GM23338 (cell line): ENCODE measurements at regions not wholly inside any gene's neighbourhood (a gene's known extent, or its start where the extent isn't known, plus 50 kb on each side); places are given as distances from the start of the nearest gene placed in this dataset.

Source experiments
- ATAC-seq: fragments of 200-7000 bp; cut with Tn5 transposase; 3 replicates; pipeline ENCODE4 v1.9.1; 2020
- DNase-seq: peaks from one replicate; pipeline ENCODE4 v3.0.0-alpha.2; 2015; ENCODE audit warnings: low spot score
- H2AFZ ChIP-seq: fragments of 200-600 bp; sonication (generic); 2 replicates; pipeline ENCODE4 v1.8.0; 2016; ENCODE audit warnings: antibody characterized with exemption, mild to moderate bottlenecking, moderate library complexity
- H3F3A ChIP-seq: fragments of 200-600 bp; sonication (generic); replicated peaks from 2 replicates; pipeline ENCODE4 v1.8.0; 2017; ENCODE audit warnings: antibody characterized with exemption, mixed run types, low read depth
- H3K27ac ChIP-seq: fragments of 200-600 bp; sonication (generic); 2 replicates; pipeline ENCODE4 v1.6.1; 2016; ENCODE audit warnings: low read depth
- H3K27me3 ChIP-seq: fragments of 200-600 bp; sonication (generic); 2 replicates; pipeline ENCODE4 v1.8.0; 2016; ENCODE audit warnings: mild to moderate bottlenecking, mixed run types, moderate library complexity; ENCODE audit not compliant: insufficient read depth
- H3K36me3 ChIP-seq: fragments of 200-600 bp; sonication (generic); 2 replicates; pipeline ENCODE4 v1.8.0; 2016; ENCODE audit warnings: mild to moderate bottlenecking; ENCODE audit not compliant: insufficient read depth
- H3K4me1 ChIP-seq: fragments of 200-600 bp; sonication (generic); 2 replicates; pipeline ENCODE4 v1.8.0; 2016; ENCODE audit warnings: mild to moderate bottlenecking, moderate library complexity; ENCODE audit not compliant: insufficient read depth
- H3K4me2 ChIP-seq: fragments of 200-600 bp; sonication (generic); 2 replicates; pipeline ENCODE4 v1.7.1; 2017; ENCODE audit warnings: mixed run types
- H3K4me3 ChIP-seq: fragments of 200-600 bp; sonication (generic); 2 replicates; pipeline ENCODE4 v1.6.1; 2016; ENCODE audit warnings: mixed run types
- H3K79me2 ChIP-seq: fragments of 200-600 bp; sonication (generic); replicated peaks from 2 replicates; pipeline ENCODE4 v1.8.0; 2017; ENCODE audit warnings: mild to moderate bottlenecking; ENCODE audit not compliant: insufficient read depth
- H3K9me2 ChIP-seq: fragments of 200-600 bp; sonication (generic); 2 replicates; pipeline ENCODE4 v1.8.0; 2017; ENCODE audit not compliant: insufficient read depth
- H4K20me1 ChIP-seq: fragments of 200-600 bp; sonication (generic); replicated peaks from 2 replicates; pipeline ENCODE4 v1.8.0; 2017; ENCODE audit warnings: mild to moderate bottlenecking; ENCODE audit not compliant: insufficient read depth
- H3K27ac Mint-ChIP-seq: 2 replicates; pipeline ENCODE4 v1.8.0; 2020; ENCODE audit warnings: inconsistent platforms, mild to moderate bottlenecking, moderate library complexity, mixed read lengths
- H3K27me3 Mint-ChIP-seq: 3 replicates; pipeline ENCODE4 v1.8.0; 2022; ENCODE audit warnings: low read depth, mild to moderate bottlenecking, moderate library complexity, mixed read lengths, inconsistent platforms; ENCODE audit not compliant: insufficient read depth, poor library complexity
- H3K36me3 Mint-ChIP-seq: 3 replicates; pipeline ENCODE4 v1.8.0; 2021; ENCODE audit warnings: low read depth, mild to moderate bottlenecking, inconsistent platforms, moderate library complexity, mixed read lengths
- H3K4me1 Mint-ChIP-seq: 3 replicates; pipeline ENCODE4 v1.8.0; 2020; ENCODE audit warnings: mild to moderate bottlenecking, inconsistent platforms, mixed read lengths
- H3K4me3 Mint-ChIP-seq: 3 replicates; pipeline ENCODE4 v1.8.0; 2021; ENCODE audit warnings: moderate library complexity, mild to moderate bottlenecking, inconsistent platforms, mixed read lengths
- H3K9me3 Mint-ChIP-seq: 3 replicates; pipeline ENCODE4 v1.8.0; 2020; ENCODE audit warnings: moderate library complexity, mild to moderate bottlenecking, inconsistent platforms, mixed read lengths
- CREB1 ChIP-seq: fragments of 250-450 bp; sonication (Bioruptor Pico); IDR thresholded peaks from 2 replicates; pipeline ENCODE4 v1.5.0; 2020; ENCODE audit warnings: low read depth, mild to moderate bottlenecking, moderate library complexity
- CTCF ChIP-seq, 2 experiments: fragments of 200-600 bp in 1 of 2; sonication (generic) in 1 of 2; conservative IDR thresholded peaks; 2 replicates each; pipeline versions ENCODE4 v1.5.1 to v1.6.1; 2016 to 2017; ENCODE audit warnings: antibody characterized with exemption in 2 of 2, low read depth in 2 of 2, mild to moderate bottlenecking in 2 of 2, moderate library complexity in 1 of 2
- EZH2 ChIP-seq: fragments of 200-600 bp; sonication (generic); IDR thresholded peaks from one replicate; pipeline ENCODE4 v1.8.0; 2017; ENCODE audit warnings: antibody characterized with exemption, mild to moderate bottlenecking, low read depth; ENCODE audit not compliant: unreplicated experiment
- EZH2phosphoT487 ChIP-seq: fragments of 200-600 bp; sonication (generic); IDR thresholded peaks from one replicate; pipeline ENCODE4 v1.8.1; 2018; ENCODE audit warnings: antibody characterized with exemption; ENCODE audit not compliant: unreplicated experiment
- JUNB ChIP-seq: IDR thresholded peaks from one replicate; pipeline ENCODE4 v1.6.1; 2016; ENCODE audit warnings: antibody characterized with exemption; ENCODE audit not compliant: unreplicated experiment
- NANOG ChIP-seq: IDR thresholded peaks from 2 replicates; pipeline ENCODE4 v1.6.1; 2016; ENCODE audit warnings: antibody characterized with exemption, borderline replicate concordance
- POLR2AphosphoS5 ChIP-seq: IDR thresholded peaks from 2 replicates; pipeline ENCODE4 v1.6.1; 2016; ENCODE audit warnings: antibody characterized with exemption, low read depth
- REST ChIP-seq: IDR thresholded peaks from one replicate; pipeline ENCODE4 v1.6.1; 2018; ENCODE audit warnings: antibody characterized with exemption; ENCODE audit not compliant: unreplicated experiment
- STAT1 ChIP-seq: IDR thresholded peaks from one replicate; pipeline ENCODE4 v1.6.1; 2016; ENCODE audit warnings: antibody characterized with exemption; ENCODE audit not compliant: unreplicated experiment
- ZNF114 ChIP-seq: fragments of 250-450 bp; sonication (Bioruptor Pico); IDR thresholded peaks from 2 replicates; pipeline ENCODE4 v1.5.0; 2020; ENCODE audit warnings: mild to moderate bottlenecking, moderate library complexity
- ZNF331 ChIP-seq: fragments of 250-450 bp; sonication (Bioruptor Pico); IDR thresholded peaks from 2 replicates; pipeline ENCODE4 v1.5.0; 2020; ENCODE audit warnings: low read depth, mild to moderate bottlenecking, moderate library complexity
- ZNF462 ChIP-seq: fragments of 250-450 bp; sonication (Bioruptor Pico); IDR thresholded peaks from 2 replicates; pipeline ENCODE4 v1.5.0; 2020; ENCODE audit warnings: mild to moderate bottlenecking, moderate library complexity
- TF ChIP-seq, protein P1 (sequence below): IDR thresholded peaks from 2 replicates; pipeline ENCODE4 v1.6.1; 2016; ENCODE audit warnings: antibody characterized with exemption

GRCh38 chr15:36426691-36427090, 152.7 kb upstream of the CDIN1 start:
- Mint-ChIP-seq H3K27ac (peak overlapping the region; percentile 51; the same call in 1 of the 2 replicates), H3K36me3 (peaks cover 3% of the 10 kb centered on the region; the same call in 1 of the 3 replicates), H3K27me3 (no peaks in the 10 kb centered on the region), H3K9me3 (peaks cover 3% of the 10 kb centered on the region; the same call in 1 of the 3 replicates), H3K4me3 (no peak overlapping the region), H3K4me1 (peaks cover 20% of the 10 kb centered on the region; the same call in 2 of the 3 replicates)
- DNase-seq (no peak), ATAC-seq (no peak)
- Histone ChIP-seq H3F3A (no peaks in the 10 kb centered on the region), H3K4me2 (no peak overlapping the region), H3K79me2 (no peaks in the 10 kb centered on the region), H3K36me3 (no peaks in the 10 kb centered on the region; the same call in 1 of the 2 replicates), H3K4me1 (no peaks in the 10 kb centered on the region), H2AFZ (peak overlapping the region; percentile 4; the same call in 1 of the 2 replicates), H3K27me3 (no peaks in the 10 kb centered on the region), H3K4me3 (no peak overlapping the region), H4K20me1 (no peaks in the 10 kb centered on the region), H3K27ac (no peak overlapping the region), H3K9me2 (no peaks in the 10 kb centered on the region)
- no peak for TF ChIP-seq JUNB
- TF ChIP-seq CREB1 (CRISPR knock-in tag): no peak
- TF ChIP-seq NANOG: no peak
- no peak for TF ChIP-seq STAT1
- TF ChIP-seq EZH2phosphoT487: no peak
- TF ChIP-seq ZNF462 (CRISPR knock-in tag): no peak
- no peak for TF ChIP-seq CTCF (conservative IDR thresholded peaks at IDR 0.05; ENCODE audit: low read depth in 2 of 2)
- TF ChIP-seq, protein P1, sequence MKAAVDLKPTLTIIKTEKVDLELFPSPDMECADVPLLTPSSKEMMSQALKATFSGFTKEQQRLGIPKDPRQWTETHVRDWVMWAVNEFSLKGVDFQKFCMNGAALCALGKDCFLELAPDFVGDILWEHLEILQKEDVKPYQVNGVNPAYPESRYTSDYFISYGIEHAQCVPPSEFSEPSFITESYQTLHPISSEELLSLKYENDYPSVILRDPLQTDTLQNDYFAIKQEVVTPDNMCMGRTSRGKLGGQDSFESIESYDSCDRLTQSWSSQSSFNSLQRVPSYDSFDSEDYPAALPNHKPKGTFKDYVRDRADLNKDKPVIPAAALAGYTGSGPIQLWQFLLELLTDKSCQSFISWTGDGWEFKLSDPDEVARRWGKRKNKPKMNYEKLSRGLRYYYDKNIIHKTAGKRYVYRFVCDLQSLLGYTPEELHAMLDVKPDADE: no peak
- TF ChIP-seq ZNF114: no peak
- no peak for TF ChIP-seq EZH2
- TF ChIP-seq ZNF331 (CRISPR knock-in tag): no peak
- TF ChIP-seq REST: no peak
- no peak for TF ChIP-seq POLR2AphosphoS5
